ENCODE measurements at regions not wholly inside any gene's neighbourhood (a gene's known extent, or its start where the extent isn't known, plus 50 kb on each side); places are given as distances from the start of the nearest gene placed in this dataset.

DNA sequence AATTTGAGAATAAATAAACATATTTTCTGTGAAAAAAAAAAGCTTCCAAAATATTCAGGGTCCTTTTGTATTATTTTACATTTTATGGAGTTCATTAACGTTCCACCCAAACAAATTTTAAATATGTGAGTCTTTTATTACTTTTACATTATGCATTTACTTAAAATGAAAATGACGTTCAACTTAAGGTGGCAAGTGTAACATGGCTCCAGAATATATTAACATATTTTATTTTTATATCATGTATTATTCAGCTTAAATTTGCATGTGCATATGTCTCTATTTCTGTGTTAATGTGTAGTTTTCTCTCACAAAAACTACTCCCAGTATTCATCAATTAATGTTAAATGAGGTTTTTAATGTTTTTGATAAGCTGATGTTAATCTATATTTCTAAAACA is 243.6 kb upstream of the CNTN3 start:
- DNase-seq (ENCODE audit: low spot score): no peak
- TF ChIP-seq, protein P1, sequence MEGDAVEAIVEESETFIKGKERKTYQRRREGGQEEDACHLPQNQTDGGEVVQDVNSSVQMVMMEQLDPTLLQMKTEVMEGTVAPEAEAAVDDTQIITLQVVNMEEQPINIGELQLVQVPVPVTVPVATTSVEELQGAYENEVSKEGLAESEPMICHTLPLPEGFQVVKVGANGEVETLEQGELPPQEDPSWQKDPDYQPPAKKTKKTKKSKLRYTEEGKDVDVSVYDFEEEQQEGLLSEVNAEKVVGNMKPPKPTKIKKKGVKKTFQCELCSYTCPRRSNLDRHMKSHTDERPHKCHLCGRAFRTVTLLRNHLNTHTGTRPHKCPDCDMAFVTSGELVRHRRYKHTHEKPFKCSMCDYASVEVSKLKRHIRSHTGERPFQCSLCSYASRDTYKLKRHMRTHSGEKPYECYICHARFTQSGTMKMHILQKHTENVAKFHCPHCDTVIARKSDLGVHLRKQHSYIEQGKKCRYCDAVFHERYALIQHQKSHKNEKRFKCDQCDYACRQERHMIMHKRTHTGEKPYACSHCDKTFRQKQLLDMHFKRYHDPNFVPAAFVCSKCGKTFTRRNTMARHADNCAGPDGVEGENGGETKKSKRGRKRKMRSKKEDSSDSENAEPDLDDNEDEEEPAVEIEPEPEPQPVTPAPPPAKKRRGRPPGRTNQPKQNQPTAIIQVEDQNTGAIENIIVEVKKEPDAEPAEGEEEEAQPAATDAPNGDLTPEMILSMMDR (IDR thresholded peaks at IDR 0.05; ENCODE audit: extremely low read depth, missing control alignments): no peak

DNA sequence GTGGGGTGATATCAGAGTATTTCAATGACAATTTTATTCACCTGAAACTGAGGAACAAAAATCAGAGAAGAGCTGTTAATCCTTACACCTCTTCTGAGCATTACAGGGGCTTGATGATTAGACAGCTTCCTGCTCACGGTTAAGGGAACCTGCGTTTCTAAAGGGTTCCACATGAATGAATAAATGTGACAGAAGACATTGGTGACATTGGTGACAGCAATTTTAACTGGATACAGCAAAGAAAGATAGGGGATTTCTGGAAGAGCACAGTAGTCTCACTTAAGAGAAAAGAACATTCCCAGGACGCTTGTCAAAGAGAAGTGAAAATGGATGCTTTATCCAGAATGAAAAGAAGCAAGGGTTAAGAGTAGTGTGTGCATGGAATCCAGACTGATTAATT is 235.9 kb upstream of the CNTN3 start:
- TF ChIP-seq, protein P1 (IDR thresholded peaks at IDR 0.05; ENCODE audit: extremely low read depth, missing control alignments): no peak
- no peak for DNase-seq (ENCODE audit: low spot score)

DNA sequence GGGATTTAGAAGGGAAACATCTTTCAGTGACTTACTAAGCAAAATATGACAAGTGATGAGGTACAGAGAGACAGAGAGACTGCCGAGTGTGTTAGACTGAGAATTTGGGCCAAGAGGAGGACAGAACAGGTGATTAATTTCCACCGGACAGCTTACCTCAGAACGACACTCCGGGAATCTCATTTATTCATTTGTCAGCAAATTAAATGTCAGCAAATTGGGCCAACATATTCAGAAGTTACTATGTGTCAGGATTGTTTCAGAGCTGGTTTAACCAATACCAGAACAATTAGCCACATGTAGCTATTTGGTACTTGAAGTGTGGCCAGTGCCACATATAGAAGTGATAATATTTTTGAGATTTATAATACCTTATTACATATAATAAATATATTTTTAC is 232.6 kb upstream of the CNTN3 start:
- no peak for DNase-seq (ENCODE audit: low spot score)
- TF ChIP-seq, protein P1 (IDR thresholded peaks at IDR 0.05; ENCODE audit: extremely low read depth, missing control alignments): no peak

DNA sequence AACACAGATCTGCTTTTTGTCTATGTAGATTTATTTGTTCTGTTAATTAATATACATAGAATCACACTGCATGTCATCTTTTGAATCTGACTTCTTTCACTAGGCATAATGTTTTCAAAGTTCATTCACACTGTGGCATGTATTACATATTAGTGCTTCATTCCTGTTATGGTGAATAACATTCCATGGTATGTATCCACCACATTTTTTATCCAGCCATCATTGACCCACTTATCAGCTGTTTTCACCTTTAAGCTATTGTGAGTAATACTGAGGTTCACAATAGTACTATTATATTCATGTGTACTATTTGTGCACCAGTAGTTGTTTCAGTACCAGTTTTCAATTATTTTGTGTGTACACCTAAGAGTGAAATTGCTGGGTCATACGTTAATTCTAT is 230.6 kb upstream of the CNTN3 start:
- TF ChIP-seq, protein P1 (IDR thresholded peaks at IDR 0.05; ENCODE audit: extremely low read depth, missing control alignments): no peak
- no peak for DNase-seq (ENCODE audit: low spot score)

DNA sequence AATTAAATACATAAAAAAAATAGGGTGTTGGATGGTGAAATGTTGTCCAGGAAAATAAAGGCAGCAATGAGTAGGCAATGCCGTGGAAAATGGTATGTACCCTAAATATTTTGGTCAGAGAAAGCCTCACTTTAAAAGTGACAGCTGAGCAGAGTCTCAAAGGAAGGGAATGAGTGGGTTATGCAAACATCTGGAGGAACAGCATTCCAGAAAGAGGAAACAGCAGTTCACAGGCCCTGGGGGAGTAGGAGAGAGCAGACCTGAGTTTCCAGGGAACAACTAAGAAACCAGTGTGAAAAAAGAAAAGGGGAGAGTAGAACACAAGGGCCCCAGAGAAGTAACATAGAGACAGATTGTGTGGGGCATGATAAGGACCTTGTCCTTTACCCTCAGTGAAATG is 230.0 kb upstream of the CNTN3 start:
- no peak for DNase-seq (ENCODE audit: low spot score)

DNA sequence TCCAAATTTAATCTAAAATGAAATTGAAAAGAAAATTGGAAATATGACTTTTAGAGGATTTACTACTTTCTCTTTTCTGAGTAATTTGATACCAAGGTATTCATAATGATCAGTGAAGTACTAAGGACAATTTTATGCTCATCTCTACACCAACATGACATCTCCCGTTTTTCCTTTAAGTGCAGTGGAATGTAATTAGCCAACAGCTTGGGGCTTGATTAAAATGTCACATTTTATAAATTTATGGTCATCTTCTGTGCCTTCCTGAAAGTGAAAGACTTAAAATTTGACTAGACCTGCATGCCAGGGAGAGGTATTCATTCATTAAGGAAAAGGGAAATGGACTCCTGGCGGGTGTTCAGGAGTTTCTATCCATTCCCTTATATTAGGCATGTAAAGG is 228.2 kb upstream of the CNTN3 start:
- DNase-seq (ENCODE audit: low spot score): no peak

More for the DNA sequence above, 230.0 kb upstream of the CNTN3 start:
- TF ChIP-seq, protein P1 (IDR thresholded peaks at IDR 0.05; ENCODE audit: extremely low read depth, missing control alignments): no peak

DNA sequence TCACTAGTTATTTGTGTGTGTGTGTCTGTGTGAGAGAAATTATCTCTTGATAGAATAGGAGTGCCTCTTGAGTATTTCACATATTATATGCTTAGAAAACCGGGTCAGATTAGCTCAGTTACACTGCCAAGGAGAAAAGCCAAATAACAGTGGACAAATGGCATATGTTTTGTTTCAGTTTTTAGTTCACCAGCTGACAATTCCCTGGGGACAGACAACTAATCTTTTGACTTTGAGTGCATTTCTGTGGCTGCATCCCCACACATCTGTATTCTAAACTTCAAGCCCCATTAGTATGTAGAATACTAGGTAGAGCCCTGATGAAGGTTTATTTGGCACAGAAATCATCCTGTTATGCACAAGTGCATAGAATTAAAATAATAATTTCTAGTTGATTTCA is 227.7 kb upstream of the CNTN3 start:
- TF ChIP-seq, protein P1 (IDR thresholded peaks at IDR 0.05; ENCODE audit: extremely low read depth, missing control alignments): no peak
- no peak for DNase-seq (ENCODE audit: low spot score)

More for the DNA sequence above, 228.2 kb upstream of the CNTN3 start:
- TF ChIP-seq, protein P1 (IDR thresholded peaks at IDR 0.05; ENCODE audit: extremely low read depth, missing control alignments): no peak

Data from GM20000 (cell line).